Esophagus squamous epithelium (tissue), 4 donors: ENCODE measurements at regions not wholly inside any gene's neighbourhood (a gene's known extent, or its start where the extent isn't known, plus 50 kb on each side); places are given as distances from the start of the nearest gene placed in this dataset.

Source experiments
- POLR2A ChIP-seq, 4 donors: fragments of 450-650 bp; IDR thresholded peaks; one replicate each; pipeline ENCODE4 v1.6.1; 2017; ENCODE audit warnings: antibody characterized with exemption in 4 of 4, mild to moderate bottlenecking in 4 of 4, moderate library complexity in 3 of 4
- TF ChIP-seq, protein P1 (sequence below), 6 experiments: fragments of 450-650 bp in 4 of 6; fragments of 200-600 bp in 2 of 6; sonication (generic) in 2 of 6; IDR thresholded peaks; one replicate each; pipeline ENCODE4 v1.5.1; 2016 to 2019; ENCODE audit warnings: antibody characterized with exemption in 6 of 6, mild to moderate bottlenecking in 4 of 6, moderate library complexity in 4 of 6

- TF ChIP-seq, protein P1, sequence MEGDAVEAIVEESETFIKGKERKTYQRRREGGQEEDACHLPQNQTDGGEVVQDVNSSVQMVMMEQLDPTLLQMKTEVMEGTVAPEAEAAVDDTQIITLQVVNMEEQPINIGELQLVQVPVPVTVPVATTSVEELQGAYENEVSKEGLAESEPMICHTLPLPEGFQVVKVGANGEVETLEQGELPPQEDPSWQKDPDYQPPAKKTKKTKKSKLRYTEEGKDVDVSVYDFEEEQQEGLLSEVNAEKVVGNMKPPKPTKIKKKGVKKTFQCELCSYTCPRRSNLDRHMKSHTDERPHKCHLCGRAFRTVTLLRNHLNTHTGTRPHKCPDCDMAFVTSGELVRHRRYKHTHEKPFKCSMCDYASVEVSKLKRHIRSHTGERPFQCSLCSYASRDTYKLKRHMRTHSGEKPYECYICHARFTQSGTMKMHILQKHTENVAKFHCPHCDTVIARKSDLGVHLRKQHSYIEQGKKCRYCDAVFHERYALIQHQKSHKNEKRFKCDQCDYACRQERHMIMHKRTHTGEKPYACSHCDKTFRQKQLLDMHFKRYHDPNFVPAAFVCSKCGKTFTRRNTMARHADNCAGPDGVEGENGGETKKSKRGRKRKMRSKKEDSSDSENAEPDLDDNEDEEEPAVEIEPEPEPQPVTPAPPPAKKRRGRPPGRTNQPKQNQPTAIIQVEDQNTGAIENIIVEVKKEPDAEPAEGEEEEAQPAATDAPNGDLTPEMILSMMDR (IDR thresholded peaks at IDR 0.05): no peak
- TF ChIP-seq POLR2A (IDR thresholded peaks at IDR 0.05): no peak
These were observed 188.9 kb upstream of the NTF3 start for GRCh38 chr12:5243014-5243413.
